ENCODE measurements at regions not wholly inside any gene's neighbourhood (a gene's known extent, or its start where the extent isn't known, plus 50 kb on each side); places are given as distances from the start of the nearest gene placed in this dataset.
A peak's percentile ranks its signal among the peaks of the same experiment; 100 is the strongest.

DNA sequence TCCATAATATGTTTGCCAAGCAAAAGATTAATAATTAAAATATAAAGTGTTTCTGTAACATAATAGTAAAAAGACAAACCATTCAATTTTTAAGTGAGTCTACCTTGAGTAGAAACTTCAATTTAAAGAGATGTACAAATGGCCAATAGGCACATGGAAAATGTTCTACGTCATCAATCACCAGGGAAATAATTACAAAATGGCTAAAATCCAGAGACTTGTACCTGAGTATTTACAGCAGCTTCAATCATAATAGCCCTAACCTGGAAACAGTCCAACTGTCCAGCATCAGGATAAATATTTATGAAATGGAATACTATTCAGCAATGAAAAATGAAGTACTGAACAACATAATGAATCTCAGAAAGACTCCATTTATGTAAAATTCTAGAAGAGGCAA, 95.5 kb upstream of the FAR2 start:
- H3K4me3 ChIP-seq (ENCODE audit: low read depth, low read length), result no peak overlapping the region
- DNase-seq (ENCODE audit: low read depth), result no peak

DNA sequence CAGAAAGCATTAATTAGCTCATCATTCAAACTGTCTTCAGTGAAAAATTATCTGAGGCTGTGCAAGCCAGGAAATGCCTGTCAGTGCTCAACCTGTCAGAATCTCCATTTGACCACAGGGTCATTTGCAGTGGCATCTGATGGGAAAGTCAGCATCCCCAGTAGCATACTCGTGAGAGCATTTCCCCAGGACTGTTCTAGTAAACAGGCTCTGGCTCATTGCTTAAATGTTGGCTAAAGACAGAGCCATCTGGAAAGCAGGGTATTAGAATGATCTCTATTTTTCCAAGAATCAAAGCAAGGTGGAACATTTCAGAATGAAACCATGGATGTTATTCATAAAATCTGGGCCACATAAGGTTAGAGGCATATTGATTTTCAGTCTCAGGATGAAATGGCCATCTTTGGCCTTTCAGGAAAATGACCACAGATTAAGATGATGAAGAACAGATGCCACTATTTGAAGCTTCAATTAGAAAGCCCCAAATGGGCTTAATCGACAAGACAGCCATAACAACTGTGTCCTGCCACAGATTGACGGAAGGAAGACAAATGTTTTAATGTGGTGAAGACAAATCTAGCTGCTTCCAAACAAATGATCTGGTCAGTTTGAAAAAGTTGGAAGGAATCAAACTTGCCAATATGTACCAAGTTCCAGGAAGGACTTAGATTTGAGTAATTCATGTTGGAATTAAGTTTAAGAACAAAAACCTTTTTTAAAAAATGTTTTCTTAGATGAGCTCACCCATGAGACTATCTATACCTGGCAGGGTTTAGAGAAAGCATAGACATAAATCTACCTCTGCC, 94.0 kb upstream of the FAR2 start:
- DNase-seq (ENCODE audit: low read depth), result no peak
- no peak overlapping the region for H3K4me3 ChIP-seq (ENCODE audit: low read depth, low read length)

DNA sequence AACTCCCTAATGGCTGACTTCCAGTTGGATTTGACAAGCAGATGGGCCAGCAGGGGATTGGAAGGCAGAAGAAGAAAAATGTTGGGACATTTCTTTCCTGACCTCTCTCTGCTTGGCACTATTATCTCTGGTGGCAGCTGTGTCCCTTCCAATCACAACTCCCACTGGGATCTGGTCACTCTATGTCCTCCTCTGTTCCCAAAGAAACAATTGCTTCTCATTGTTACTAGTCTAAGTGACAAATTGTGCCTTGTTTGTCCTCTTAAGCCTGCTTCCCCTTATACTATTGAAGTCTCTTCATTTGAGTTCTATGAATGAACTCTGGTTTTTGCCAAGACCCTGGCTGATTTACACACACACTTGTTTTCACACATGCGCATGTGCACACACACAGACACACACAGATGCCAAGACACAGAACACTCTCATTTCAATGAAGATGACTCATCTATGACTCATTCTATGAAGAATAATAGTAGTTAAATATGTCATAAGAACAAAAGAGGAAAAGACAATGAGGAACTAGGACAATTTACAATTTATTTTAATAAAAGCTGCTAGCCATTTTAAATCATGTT, 83.0 kb upstream of the FAR2 start:
- peak; percentile 76 for DNase-seq (ENCODE audit: low read depth)
- H3K4me3 ChIP-seq (ENCODE audit: low read depth, low read length), result no peak overlapping the region

GRCh38 chr12:29067430-29067829, 81.6 kb upstream of the FAR2 start:
- no peak for DNase-seq (ENCODE audit: low read depth)
- H3K4me3 ChIP-seq (ENCODE audit: low read depth, low read length), result no peak overlapping the region

GRCh38 chr12:29070309-29070708, 78.8 kb upstream of the FAR2 start:
- no peak overlapping the region for H3K4me3 ChIP-seq (ENCODE audit: low read depth, low read length)
- no peak for DNase-seq (ENCODE audit: low read depth)

DNA sequence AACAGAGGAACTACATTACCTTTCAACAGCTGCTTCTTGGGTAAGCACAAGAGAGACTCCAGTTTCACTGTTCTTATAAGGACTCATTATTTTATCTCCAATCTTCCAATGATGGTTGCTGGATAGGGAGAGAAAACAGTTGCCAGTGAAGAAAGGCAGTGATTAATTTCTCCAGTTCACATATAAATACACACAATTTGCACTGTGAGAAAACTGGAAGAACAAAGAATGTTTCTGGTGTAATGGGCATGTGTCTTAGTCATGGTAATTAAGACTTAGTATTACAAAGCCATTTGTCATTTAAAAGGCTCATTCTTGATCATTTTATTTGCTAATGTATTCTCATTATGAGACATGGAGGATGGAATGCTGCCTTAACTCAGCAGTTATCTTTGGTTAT, 78.0 kb upstream of the FAR2 start:
- no peak overlapping the region for H3K4me3 ChIP-seq (ENCODE audit: low read depth, low read length)
- no peak for DNase-seq (ENCODE audit: low read depth)

- H3K4me3 ChIP-seq (ENCODE audit: low read depth, low read length), result no peak overlapping the region
- DNase-seq (ENCODE audit: low read depth), result no peak
Measured at GRCh38 chr12:29072631-29073030, 76.4 kb upstream of the FAR2 start.

- H3K4me3 ChIP-seq (ENCODE audit: low read depth, low read length), result no peak overlapping the region
- DNase-seq (ENCODE audit: low read depth), result no peak
Measured at GRCh38 chr12:29073631-29074239, 75.3 kb upstream of the FAR2 start.

DNA sequence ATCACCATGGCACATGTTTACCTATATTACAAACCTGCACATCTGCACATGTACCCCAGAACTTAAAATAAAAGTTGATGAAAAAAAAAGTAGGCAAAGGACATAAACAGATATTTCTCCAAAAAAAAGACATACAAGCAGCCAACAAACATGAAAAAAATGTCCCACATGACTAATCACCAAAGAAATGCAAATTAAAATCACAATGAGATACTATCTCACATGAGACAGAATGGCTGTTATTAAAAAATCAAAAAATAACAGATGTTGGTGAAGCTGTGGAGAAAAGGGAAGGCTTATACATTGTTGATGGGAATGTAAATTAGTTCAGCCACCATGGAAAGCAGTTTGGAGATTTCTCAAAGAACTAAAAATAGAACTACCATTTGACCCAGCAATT, 68.0 kb upstream of the FAR2 start:
- no peak overlapping the region for H3K4me3 ChIP-seq (ENCODE audit: low read depth, low read length)
- DNase-seq (ENCODE audit: low read depth), result no peak

DNA sequence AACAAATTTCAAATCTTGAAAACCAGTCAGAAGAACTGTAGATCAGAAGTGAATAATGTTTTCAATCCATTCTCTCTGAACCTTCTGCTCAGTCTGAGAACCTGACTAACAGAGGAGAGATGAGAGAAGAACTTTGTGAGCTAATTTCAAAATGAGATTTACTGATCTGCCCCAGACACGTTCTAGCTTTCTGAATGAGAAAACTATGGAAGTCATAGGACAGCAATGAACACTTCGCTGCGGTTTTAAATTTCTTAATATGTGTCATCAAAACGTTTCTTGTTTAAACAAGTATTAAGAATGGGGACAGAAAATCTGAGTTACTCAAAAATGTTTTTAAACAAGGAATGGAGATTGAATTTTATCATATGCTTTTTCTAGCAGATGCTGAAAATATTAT, 66.6 kb upstream of the FAR2 start:
- DNase-seq (ENCODE audit: low read depth), result no peak
- no peak overlapping the region for H3K4me3 ChIP-seq (ENCODE audit: low read depth, low read length)

GRCh38 chr12:29086325-29087271, 62.5 kb upstream of the FAR2 start:
- no peak for DNase-seq (ENCODE audit: low read depth)
- no peak overlapping the region for H3K4me3 ChIP-seq (ENCODE audit: low read depth, low read length)

GRCh38 chr12:29088611-29089219, 60.4 kb upstream of the FAR2 start:
- no peak overlapping the region for H3K4me3 ChIP-seq (ENCODE audit: low read depth, low read length)
- DNase-seq (ENCODE audit: low read depth), result no peak

Measured in skeletal muscle cell (primary cell).